ENCODE measurements at regions not wholly inside any gene's neighbourhood (a gene's known extent, or its start where the extent isn't known, plus 50 kb on each side); places are given as distances from the start of the nearest gene placed in this dataset.

GRCh38 chrX:65406532-65406931, 128.1 kb downstream of the LAS1L start:
- TF ChIP-seq POLR2A (IDR thresholded peaks at IDR 0.05) (no peak), CTCF (IDR thresholded peaks at IDR 0.05) (no peak)

Data from testis (tissue), 2 donors.